ENCODE measurements at regions not wholly inside any gene's neighbourhood (a gene's known extent, or its start where the extent isn't known, plus 50 kb on each side); places are given as distances from the start of the nearest gene placed in this dataset.
A peak's percentile ranks its signal among the peaks of the same experiment; 100 is the strongest.

DNA sequence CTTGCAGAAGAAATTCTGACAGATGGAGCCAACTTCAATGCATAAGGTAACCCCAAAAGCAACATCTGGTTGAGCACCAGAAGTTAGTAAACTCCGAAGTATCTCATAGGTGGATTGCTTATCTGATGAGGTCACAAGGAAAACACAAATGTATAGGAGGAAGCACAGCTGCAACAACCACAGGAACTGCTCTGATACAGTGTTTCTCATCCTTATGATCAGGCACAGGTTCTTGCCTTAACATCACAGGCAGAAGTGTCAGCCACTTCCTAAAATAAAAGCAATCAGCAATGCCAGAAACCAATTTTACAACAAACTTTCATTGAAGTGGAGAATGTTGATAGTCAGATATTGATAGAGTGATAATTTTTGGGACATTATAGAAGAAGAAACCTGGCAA is 530.3 kb upstream of the FAT3 start:
- DNase-seq (ENCODE audit: low read depth in 4 of 4, low spot score in 3 of 4): no peak

DNA sequence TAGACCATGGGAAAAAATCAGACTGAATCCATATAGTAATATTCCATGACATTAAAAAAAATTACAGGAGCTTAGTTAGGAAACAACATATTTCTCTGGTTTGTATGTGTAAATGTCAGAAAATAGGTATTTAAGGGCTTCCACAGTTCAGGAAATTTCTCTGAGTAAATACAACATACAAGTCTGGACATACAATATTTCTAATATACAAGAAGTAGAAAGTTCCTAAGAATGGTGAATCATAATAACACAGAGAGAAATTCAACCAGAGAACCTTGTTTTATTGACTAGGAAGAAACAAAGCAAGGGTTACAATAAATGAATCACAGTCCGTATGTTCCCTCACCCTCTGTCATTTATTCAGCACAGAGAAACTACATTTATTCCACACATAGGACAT is 532.7 kb upstream of the FAT3 start:
- no peak for DNase-seq (ENCODE audit: low read depth in 4 of 4, low spot score in 3 of 4)

GRCh38 chr11:91688672-91689071 is 535.9 kb upstream of the FAT3 start:
- DNase-seq (ENCODE audit: low read depth in 4 of 4, low spot score in 3 of 4): no peak

- DNase-seq (ENCODE audit: low read depth in 4 of 4, low spot score in 3 of 4): no peak
Observed at GRCh38 chr11:91686700-91687099, 537.9 kb upstream of the FAT3 start.

GRCh38 chr11:91686281-91686680 is 538.3 kb upstream of the FAT3 start:
- DNase-seq (ENCODE audit: low read depth in 4 of 4, low spot score in 3 of 4): no peak

- DNase-seq (ENCODE audit: low read depth in 4 of 4, low spot score in 3 of 4): no peak
Observed at GRCh38 chr11:91673705-91674104, 550.9 kb upstream of the FAT3 start.

DNA sequence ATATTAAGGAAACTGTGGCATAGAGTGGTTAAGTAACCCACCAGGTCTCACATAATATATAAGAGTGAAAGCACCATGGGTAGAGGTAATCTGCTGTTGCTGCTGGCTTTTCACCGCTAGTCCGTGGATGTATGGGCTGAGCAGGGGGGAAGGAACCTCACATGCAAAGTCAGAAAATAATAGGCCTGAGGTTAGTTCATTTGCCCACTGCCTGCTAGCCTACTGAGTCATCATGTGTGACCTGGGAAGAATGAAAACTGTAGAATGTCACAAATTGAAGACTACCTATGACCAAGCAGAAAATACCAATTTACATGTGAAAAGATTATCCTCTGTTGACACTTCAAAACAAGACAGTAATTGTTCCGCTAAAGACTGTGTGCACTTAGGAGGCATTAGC is 560.1 kb upstream of the FAT3 start:
- DNase-seq (ENCODE audit: low read depth in 4 of 4, low spot score in 3 of 4): no peak

GRCh38 chr11:91660036-91660435 is 564.6 kb upstream of the FAT3 start:
- DNase-seq (ENCODE audit: low read depth in 4 of 4, low spot score in 3 of 4): no peak

DNA sequence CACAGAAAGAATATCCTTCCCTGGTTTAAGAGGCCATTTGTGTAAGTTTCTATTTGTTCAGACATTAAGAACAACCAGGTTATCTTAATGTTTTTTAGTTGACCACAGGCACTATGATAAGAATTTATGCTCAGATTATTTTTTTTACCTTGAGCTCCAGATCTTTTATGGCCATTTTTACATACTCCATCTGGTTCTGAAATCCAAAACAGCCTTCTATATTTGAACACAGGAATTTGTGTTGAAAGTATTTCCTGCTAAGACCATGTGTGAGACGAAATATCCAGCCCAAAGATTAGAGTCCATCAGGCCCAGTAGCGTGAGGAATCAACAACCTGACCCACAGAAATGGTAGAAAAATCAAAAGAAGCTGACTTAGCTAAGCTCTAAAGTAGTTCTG is 569.9 kb upstream of the FAT3 start:
- peak; percentile 7 to 22 (median 10) for DNase-seq (ENCODE audit: low read depth in 4 of 4, low spot score in 3 of 4)

DNA sequence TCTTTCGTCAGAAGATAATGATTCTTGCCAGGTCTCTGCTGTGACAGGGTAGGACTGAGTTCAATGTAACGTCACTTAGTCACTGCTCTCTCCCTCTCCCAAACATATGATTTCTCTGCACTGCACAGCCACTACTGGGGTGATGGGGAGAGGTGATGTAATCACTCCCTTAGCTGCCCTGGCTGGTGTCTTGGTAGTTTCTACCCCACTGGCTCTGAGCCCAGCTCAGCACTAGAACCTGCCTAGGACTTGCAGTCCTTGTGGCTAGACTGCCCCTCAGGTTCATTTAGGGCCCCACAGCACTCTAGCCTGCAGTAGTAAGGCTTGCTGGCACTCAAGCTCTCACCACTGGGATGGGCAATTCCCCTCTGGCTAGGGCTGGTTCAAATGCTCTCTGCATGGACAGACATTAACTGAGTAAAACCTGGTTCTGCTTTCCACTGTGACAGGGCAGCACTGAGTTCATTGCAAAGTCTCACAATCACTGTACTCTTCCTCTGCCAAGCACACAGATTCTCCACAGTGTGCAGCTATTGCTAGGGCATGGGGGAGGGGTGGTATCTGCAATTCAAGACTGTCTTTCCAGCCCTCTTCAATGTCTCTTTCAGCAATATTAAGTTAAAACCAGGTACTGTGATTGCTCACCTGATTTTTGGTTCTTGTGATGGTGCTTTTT is 571.4 kb upstream of the FAT3 start:
- no peak for DNase-seq (ENCODE audit: low read depth in 4 of 4, low spot score in 3 of 4)

DNA sequence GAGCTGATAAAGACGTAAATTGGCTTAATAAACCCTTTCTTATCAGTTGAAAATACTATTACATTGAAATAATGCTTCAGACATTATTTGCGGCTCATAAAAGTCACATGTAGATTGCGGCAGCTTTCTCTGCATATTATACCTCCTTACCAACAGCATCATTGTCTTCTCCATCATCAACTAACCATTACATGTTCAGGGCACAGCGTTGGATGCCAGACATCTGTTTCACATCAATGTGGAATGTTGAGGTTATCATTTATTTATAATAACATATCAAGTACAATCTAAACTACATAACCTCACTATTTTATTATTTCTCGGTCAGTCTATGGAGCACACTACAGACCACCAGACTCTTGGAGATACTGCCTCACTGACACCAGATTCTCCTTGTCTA is 573.8 kb upstream of the FAT3 start:
- DNase-seq (ENCODE audit: low read depth in 4 of 4, low spot score in 3 of 4): no peak

- no peak for DNase-seq (ENCODE audit: low read depth in 4 of 4, low spot score in 3 of 4)
Observed at GRCh38 chr11:91641153-91641552, 583.5 kb upstream of the FAT3 start.

GRCh38 chr11:91639359-91639758 is 585.3 kb upstream of the FAT3 start:
- DNase-seq (ENCODE audit: low read depth in 4 of 4, low spot score in 3 of 4): no peak

DNA sequence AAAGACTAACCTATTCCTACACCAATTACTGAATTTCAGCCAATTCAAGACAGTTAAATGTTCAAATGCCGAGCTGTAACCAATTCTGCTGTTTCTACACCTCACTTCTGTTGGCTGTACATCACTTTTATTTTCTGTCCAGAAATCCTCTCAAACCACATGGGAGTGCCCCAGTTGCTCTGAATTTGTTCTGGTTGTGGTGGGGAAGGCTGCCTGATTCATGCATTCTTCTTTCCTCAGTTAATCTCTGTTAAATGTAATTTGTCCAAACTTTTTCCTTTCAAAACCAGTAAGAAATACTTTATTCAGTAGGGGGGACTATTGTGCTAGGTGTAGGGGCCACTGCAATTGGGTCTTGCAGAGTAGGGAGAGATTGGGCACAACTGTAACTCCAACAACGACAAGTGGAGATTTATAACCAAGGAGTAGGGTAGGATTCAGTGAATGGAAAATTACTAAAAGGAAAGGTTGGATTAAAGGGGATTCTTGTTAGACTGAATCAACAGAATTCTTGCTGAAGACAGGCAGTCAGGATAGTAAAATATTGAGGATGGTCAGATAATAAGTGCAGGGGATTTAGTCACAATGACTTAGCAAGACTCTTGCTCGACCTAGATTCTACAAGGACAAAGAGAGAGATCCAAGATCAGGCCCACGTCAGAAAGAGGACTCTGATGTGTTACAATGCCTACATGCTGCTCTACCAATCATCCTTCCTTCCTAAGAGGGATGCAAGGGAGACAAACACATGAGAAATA is 593.5 kb upstream of the FAT3 start:
- DNase-seq (ENCODE audit: low read depth in 4 of 4, low spot score in 3 of 4): no peak

DNA sequence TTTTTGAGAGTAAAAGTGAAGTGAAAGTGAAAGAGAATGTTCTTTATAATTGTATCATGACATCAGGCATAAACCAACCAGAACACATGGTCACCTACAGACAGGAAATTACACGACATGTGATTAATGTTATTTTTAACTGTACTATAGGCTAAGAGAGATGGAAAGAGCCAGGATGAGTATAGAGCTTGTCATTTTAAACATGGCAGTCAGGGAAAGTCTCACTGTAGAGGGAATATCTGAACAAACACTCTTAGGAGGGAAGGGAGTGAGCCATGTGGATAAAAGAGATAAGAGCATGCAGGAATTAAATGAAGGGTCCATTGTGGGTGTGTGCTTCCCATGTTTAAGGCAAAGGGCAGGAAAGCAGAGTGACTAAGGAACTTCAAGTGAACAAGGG is 599.1 kb upstream of the FAT3 start:
- no peak for DNase-seq (ENCODE audit: low read depth in 4 of 4, low spot score in 3 of 4)

DNA sequence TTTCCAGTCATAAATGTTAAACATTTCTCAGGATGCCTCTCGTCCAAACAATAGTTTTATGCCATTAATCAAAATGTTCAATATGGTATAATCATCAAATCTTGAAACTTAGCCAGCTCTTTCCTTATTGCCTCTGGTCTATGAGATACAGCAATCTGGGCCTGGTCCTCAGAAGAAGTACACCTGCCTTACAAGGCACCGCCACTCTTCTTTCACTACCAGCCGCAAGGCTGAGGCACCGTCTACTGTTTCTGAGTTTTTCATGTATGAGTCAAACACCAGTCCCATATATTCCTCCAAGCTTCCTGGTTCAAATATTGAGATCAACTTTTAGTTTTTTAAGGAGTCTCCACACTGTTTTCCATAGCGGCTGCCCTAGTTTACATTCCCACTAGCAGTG is 600.6 kb upstream of the FAT3 start:
- DNase-seq (ENCODE audit: low read depth in 4 of 4, low spot score in 3 of 4): no peak

DNA sequence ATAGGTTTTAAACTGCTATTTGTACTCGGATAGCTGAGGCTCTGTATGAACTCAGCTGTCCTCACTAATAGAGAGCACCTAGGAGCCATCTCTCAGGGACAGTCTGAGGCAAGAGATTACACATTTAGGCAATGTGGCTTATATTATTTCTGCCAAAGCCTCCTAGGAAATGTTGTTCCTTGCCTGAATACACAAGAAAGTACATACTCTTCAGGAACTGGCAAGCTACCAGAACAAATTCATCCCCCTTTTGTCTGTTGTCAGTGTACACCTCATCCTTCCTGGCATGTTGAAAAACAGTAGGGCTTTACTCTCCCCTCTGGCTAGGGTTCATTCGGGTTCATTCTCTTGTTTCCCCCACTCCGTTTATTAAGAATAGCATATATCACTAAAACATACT is 615.9 kb upstream of the FAT3 start:
- DNase-seq (ENCODE audit: low read depth in 4 of 4, low spot score in 3 of 4): no peak

DNA sequence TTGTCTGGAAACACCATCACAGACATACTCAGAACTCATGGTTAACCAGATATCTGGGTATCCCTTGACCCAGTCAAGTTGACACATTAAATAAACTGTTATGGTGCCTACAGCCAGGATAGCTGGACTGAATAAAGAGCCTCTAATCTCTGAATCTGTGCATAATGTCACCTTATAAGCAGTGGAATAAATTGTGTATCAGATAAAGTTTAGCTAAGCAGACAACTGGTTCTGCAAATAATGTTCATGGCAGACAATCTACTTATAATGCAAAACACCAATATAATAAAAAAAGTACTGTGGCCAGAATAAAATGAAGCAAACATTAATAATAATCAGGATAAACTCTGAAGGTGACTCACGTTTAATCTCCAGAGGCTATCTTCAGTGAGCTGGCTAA is 628.5 kb upstream of the FAT3 start:
- no peak for DNase-seq (ENCODE audit: low read depth in 4 of 4, low spot score in 3 of 4)

GRCh38 chr11:91591021-91591420 is 633.6 kb upstream of the FAT3 start:
- no peak for DNase-seq (ENCODE audit: low read depth in 4 of 4, low spot score in 3 of 4)

DNA sequence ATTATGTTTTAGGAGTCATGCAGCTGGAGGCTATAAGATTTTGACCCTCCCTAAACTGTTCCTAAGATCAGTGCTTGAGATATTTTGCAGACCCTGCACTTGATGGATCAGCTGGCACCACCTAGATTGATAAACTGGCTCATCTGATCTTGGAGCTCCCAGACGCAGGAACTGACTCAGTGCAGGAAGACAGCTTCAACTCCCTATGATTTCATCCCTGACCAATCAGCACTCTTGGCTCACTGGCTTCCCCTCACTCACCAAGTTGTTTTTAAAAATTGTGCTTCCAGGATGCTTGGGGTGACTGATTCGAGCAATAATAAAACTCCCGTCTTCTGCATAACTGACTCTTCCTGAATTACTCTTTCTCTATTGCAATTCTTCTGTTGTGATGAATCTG is 637.5 kb upstream of the FAT3 start:
- no peak for DNase-seq (ENCODE audit: low read depth in 4 of 4, low spot score in 3 of 4)

GRCh38 chr11:91585035-91585801 is 639.4 kb upstream of the FAT3 start:
- DNase-seq (ENCODE audit: low read depth in 4 of 4, low spot score in 3 of 4): no peak

DNA sequence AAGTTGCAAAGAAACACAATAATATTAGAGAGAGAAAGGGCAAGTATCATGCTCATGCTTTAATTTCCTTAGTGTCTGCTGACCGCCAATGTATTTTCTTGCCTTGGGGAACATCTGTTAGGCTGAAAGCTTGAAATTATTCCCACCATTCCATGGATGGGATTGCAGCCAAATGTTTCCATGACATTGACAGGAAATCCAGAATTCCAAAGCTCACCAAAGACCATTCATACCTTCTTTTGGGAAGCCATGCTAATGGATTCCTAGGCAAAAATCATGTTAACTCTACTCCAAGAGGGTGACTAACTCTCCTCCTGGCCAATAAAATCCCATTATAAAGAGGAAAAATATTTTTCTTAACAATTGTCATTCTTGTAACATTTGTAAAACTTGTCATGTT is 661.4 kb upstream of the FAT3 start:
- DNase-seq (ENCODE audit: low read depth in 4 of 4, low spot score in 3 of 4): no peak
